H1 (cell line): ENCODE measurements at regions not wholly inside any gene's neighbourhood (a gene's known extent, or its start where the extent isn't known, plus 50 kb on each side); places are given as distances from the start of the nearest gene placed in this dataset.

ENCODE experiments used
- CTCF ChIA-PET: fragments of 300-600 bp; sonication (Branson Sonifier 250); formaldehyde crosslinking; loops from one replicate; lab custom pipeline; 2021; ENCODE audit not compliant: partially characterized antibody; lab: Charles Lee
- POLR2A ChIA-PET: fragments of 300-600 bp; sonication (Branson Sonifier 250); formaldehyde crosslinking; loops from one replicate; lab custom pipeline; 2021; ENCODE audit warnings: inconsistent platforms; ENCODE audit not compliant: partially characterized antibody; lab: Charles Lee
- DNase-seq, 2 experiments: peaks; one replicate each; pipeline versions ENCODE4 v3.0.0 to v3.0.0-alpha.2; 2010 to 2022; ENCODE audit warnings: low spot score in 2 of 2, low read depth in 1 of 2, mixed read lengths in 1 of 2
- FAIRE-seq: peaks from 2 replicates; lab custom pipeline; 2011; peaks lifted over from hg19 to GRCh38; lab: Jason Lieb, UNC
- H2AFZ ChIP-seq: 2 replicates; pipeline ENCODE4 v1.8.1; 2012; ENCODE audit warnings: low read length, inconsistent platforms
- H2AK5ac ChIP-seq: 2 replicates; pipeline ENCODE4 v1.6.1; 2013; ENCODE audit warnings: low read depth, low read length
- H2BK120ac ChIP-seq: replicated peaks from 2 replicates; pipeline ENCODE3; 2013; ENCODE audit warnings: low read depth, low read length, inconsistent platforms
- H2BK12ac ChIP-seq: 2 replicates; pipeline ENCODE4 v1.6.1; 2013; ENCODE audit warnings: low read depth, low read length
- H2BK15ac ChIP-seq: 2 replicates; pipeline ENCODE4 v1.6.1; 2013; ENCODE audit warnings: low read length
- H2BK20ac ChIP-seq: 2 replicates; pipeline ENCODE4 v1.6.1; 2013; ENCODE audit warnings: low read length
- H2BK5ac ChIP-seq: 2 replicates; pipeline ENCODE4 v1.6.1; 2013; ENCODE audit warnings: low read depth, low read length
- H3K14ac ChIP-seq: 2 replicates; pipeline ENCODE4 v1.6.1; 2013; ENCODE audit warnings: inconsistent platforms; ENCODE audit not compliant: insufficient read length
- H3K18ac ChIP-seq: 2 replicates; pipeline ENCODE4 v1.6.1; 2013; ENCODE audit warnings: low read length; ENCODE audit errors: extremely low read depth
- H3K23ac ChIP-seq: 2 replicates; pipeline ENCODE4 v1.6.1; 2013; ENCODE audit warnings: inconsistent platforms; ENCODE audit not compliant: insufficient read length
- H3K23me2 ChIP-seq: 2 replicates; pipeline ENCODE4 v1.6.1; 2013; ENCODE audit warnings: low read depth, low read length
- H3K27ac ChIP-seq: 2 replicates; pipeline ENCODE4 v1.6.1; 2011; ENCODE audit warnings: low read depth, low read length, inconsistent platforms
- H3K27me3 ChIP-seq, 4 experiments: replicated peaks in 1 of 4; 1 replicate in 1 of 4; 2 replicates in 3 of 4; pipeline versions ENCODE4 v1.6.1 to v1.8.1; 2011 to 2013; ENCODE audit warnings: low read length in 3 of 4, mild to moderate bottlenecking in 3 of 4, inconsistent platforms in 2 of 4, mixed read lengths in 2 of 4, moderate library complexity in 1 of 4; ENCODE audit not compliant: control insufficient read depth in 3 of 4, insufficient read depth in 3 of 4; ENCODE audit errors: extremely low read depth in 1 of 4
- H3K36me3 ChIP-seq, 4 experiments: 2 replicates each; pipeline versions ENCODE4 v1.6.1 to v1.8.1; 2011 to 2013; ENCODE audit warnings: mild to moderate bottlenecking in 4 of 4, low read length in 3 of 4, moderate library complexity in 2 of 4, control low read depth in 1 of 4, inconsistent platforms in 1 of 4; ENCODE audit not compliant: insufficient read depth in 4 of 4, control insufficient read depth in 2 of 4
- H3K4ac ChIP-seq: replicated peaks from 2 replicates; pipeline ENCODE3; 2013; ENCODE audit warnings: low read length, low read depth, mixed read lengths, inconsistent platforms; ENCODE audit not compliant: insufficient read length
- H3K4me1 ChIP-seq, 4 experiments: replicated peaks in 1 of 4; 1 replicate in 1 of 4; 2 replicates in 3 of 4; pipeline versions ENCODE4 v1.6.1 to v1.8.1; 2011 to 2013; ENCODE audit warnings: low read length in 3 of 4, inconsistent platforms in 2 of 4, mixed read lengths in 1 of 4; ENCODE audit not compliant: insufficient read depth in 4 of 4, control insufficient read depth in 3 of 4
- H3K4me2 ChIP-seq, 2 experiments: 2 replicates each; pipeline versions ENCODE4 v1.6.1 to v1.8.1; 2011 to 2013; ENCODE audit warnings: low read depth in 2 of 2, low read length in 2 of 2, control low read depth in 1 of 2, inconsistent platforms in 1 of 2, mild to moderate bottlenecking in 1 of 2; ENCODE audit not compliant: insufficient read depth in 1 of 2
- H3K4me3 ChIP-seq, 4 experiments: fragments of 200-600, 300-600 bp in 1 of 4; sonication (generic), shearing (Covaris generic), sonication (Bioruptor Twin) in 1 of 4; 2 replicates each; pipeline versions ENCODE4 v1.5.1 to v1.8.1; 2011 to 2016; ENCODE audit warnings: low read length in 4 of 4, low read depth in 3 of 4, control low read depth in 2 of 4, inconsistent platforms in 2 of 4, mild to moderate bottlenecking in 2 of 4, mixed read lengths in 1 of 4, moderate library complexity in 1 of 4; ENCODE audit not compliant: insufficient read depth in 2 of 4; ENCODE audit errors: extremely low read depth in 1 of 4
- H3K56ac ChIP-seq: replicated peaks from 2 replicates; pipeline ENCODE3; 2013; ENCODE audit warnings: low read depth, mild to moderate bottlenecking, mixed read lengths, low read length, inconsistent platforms; ENCODE audit not compliant: insufficient read length
- H3K79me1 ChIP-seq: 2 replicates; pipeline ENCODE4 v1.6.1; 2013; ENCODE audit warnings: low read depth, low read length, control low read depth
- H3K79me2 ChIP-seq, 2 experiments: 2 replicates each; pipeline versions ENCODE4 v1.6.1 to v1.8.1; 2012 to 2013; ENCODE audit warnings: low read length in 2 of 2, mild to moderate bottlenecking in 2 of 2, inconsistent platforms in 1 of 2; ENCODE audit not compliant: insufficient read depth in 2 of 2, control insufficient read depth in 1 of 2
- H3K9ac ChIP-seq, 4 experiments: replicated peaks in 1 of 4; 1 replicate in 1 of 4; 2 replicates in 3 of 4; pipeline versions ENCODE4 v1.6.1 to v1.8.1; 2011 to 2013; ENCODE audit warnings: low read depth in 3 of 4, low read length in 3 of 4, control low read depth in 2 of 4, mild to moderate bottlenecking in 2 of 4, moderate library complexity in 2 of 4, inconsistent platforms in 1 of 4; ENCODE audit errors: extremely low read depth in 1 of 4
- H3K9me3 ChIP-seq, 2 experiments: 2 replicates each; pipeline versions ENCODE4 v1.6.1 to v1.8.1; 2012 to 2013; ENCODE audit warnings: mild to moderate bottlenecking in 2 of 2, moderate library complexity in 2 of 2, control low read depth in 1 of 2, inconsistent platforms in 1 of 2, low read depth in 1 of 2, low read length in 1 of 2, mixed read lengths in 1 of 2; ENCODE audit not compliant: insufficient read depth in 2 of 2
- H4K20me1 ChIP-seq, 2 experiments: replicated peaks in 1 of 2; 2 replicates each; pipeline versions ENCODE3 to v1.8.1; 2011 to 2013; ENCODE audit warnings: inconsistent platforms in 2 of 2, low read length in 2 of 2, mild to moderate bottlenecking in 1 of 2; ENCODE audit not compliant: insufficient read depth in 2 of 2, control insufficient read depth in 1 of 2
- H4K5ac ChIP-seq: 2 replicates; pipeline ENCODE4 v1.6.1; 2013; ENCODE audit warnings: low read length, low read depth, mixed read lengths, inconsistent platforms; ENCODE audit not compliant: insufficient read length
- H4K8ac ChIP-seq: 2 replicates; pipeline ENCODE4 v1.8.0; 2013; ENCODE audit warnings: mild to moderate bottlenecking, moderate library complexity, low read length, inconsistent platforms; ENCODE audit not compliant: insufficient read depth; ENCODE audit errors: extremely low read depth
- H4K91ac ChIP-seq: replicated peaks from 2 replicates; pipeline ENCODE3; 2013; ENCODE audit warnings: low read length, mixed read lengths, inconsistent platforms; ENCODE audit not compliant: insufficient read length
- CBX5 ChIP-seq: fragments of 300-800, 300-1000 bp; sonication (generic); IDR thresholded peaks from 2 replicates; pipeline ENCODE4 v1.7.1; 2016; ENCODE audit warnings: antibody characterized with exemption, low read length, low read depth
- CBX8 ChIP-seq: fragments of 300-800, 300-1000 bp; sonication (generic); IDR thresholded peaks from 2 replicates; pipeline ENCODE4 v1.7.1; 2016; ENCODE audit warnings: low read depth, low read length, borderline replicate concordance
- JUND ChIP-seq: IDR thresholded peaks from 2 replicates; pipeline ENCODE4 v1.6.1; 2011; ENCODE audit warnings: mild to moderate bottlenecking, improper control_type of control experiment, low read length
- KDM4A ChIP-seq: IDR thresholded peaks from one replicate; pipeline ENCODE4 v1.7.1; 2012; ENCODE audit warnings: low read depth, mild to moderate bottlenecking, moderate library complexity, low read length, inconsistent platforms; ENCODE audit not compliant: severe bottlenecking
- KDM5A ChIP-seq: fragments of 200-600 bp; IDR thresholded peaks from 2 replicates; pipeline ENCODE4 v1.7.1; 2012; ENCODE audit warnings: mild to moderate bottlenecking, low read length, inconsistent platforms, mixed read lengths
- POLR2A ChIP-seq, 2 experiments: IDR thresholded peaks; 1 replicate in 1 of 2; 2 replicates in 1 of 2; pipeline ENCODE4 v1.6.1; 2011; ENCODE audit warnings: low read depth in 2 of 2, low read length in 2 of 2, mild to moderate bottlenecking in 2 of 2; ENCODE audit errors: control extremely low read depth in 1 of 2
- SIN3A ChIP-seq, 2 experiments: IDR thresholded peaks in 1 of 2; conservative IDR thresholded peaks in 1 of 2; 2 replicates each; pipeline ENCODE4 v1.6.1; 2011 to 2012; ENCODE audit warnings: low read length in 2 of 2, improper control_type of control experiment in 1 of 2, low read depth in 1 of 2, mild to moderate bottlenecking in 1 of 2
- SIX5 ChIP-seq: IDR thresholded peaks from 2 replicates; pipeline ENCODE4 v1.6.1; 2011; ENCODE audit warnings: mild to moderate bottlenecking, low read depth, low read length
- TAF7 ChIP-seq: optimal IDR thresholded peaks from 2 replicates; pipeline ENCODE3; 2011; ENCODE audit warnings: low read depth, mild to moderate bottlenecking, inconsistent platforms, low read length, moderate library complexity, borderline replicate concordance
- USF2 ChIP-seq: IDR thresholded peaks from 2 replicates; pipeline ENCODE4 v1.6.1; 2011; ENCODE audit warnings: low read length, improper control_type of control experiment
- ZNF274 ChIP-seq: IDR thresholded peaks from 2 replicates; pipeline ENCODE4 v1.7.0; 2012; ENCODE audit warnings: low read length, borderline replicate concordance; ENCODE audit errors: extremely low read depth
- WGBS, 2 experiments: shearing (Covaris generic) in 1 of 2; methylation state at CpG; one replicate each; pipeline versions ENCODE4 v1.1.6 to v1.1.7; 2013 to 2015; ENCODE audit warnings: low lambda C conversion rate in 2 of 2, mixed read lengths in 2 of 2, inconsistent platforms in 1 of 2, low coverage in 1 of 2, missing lambda C conversion rate in 1 of 2; ENCODE audit not compliant: insufficient replicate concordance in 2 of 2, insufficient coverage in 1 of 2, insufficient read length in 1 of 2; ENCODE audit errors: extremely low coverage in 1 of 2, missing lambda C conversion rate in 1 of 2; 5-methylcytosine and 5-hydroxymethylcytosine counted together
- TF ChIP-seq, protein P1 (sequence below), 3 experiments: IDR thresholded peaks; 1 replicate in 2 of 3; 2 replicates in 1 of 3; pipeline versions ENCODE4 v1.5.1 to v1.6.1; 2011; ENCODE audit warnings: low read length in 3 of 3, mild to moderate bottlenecking in 3 of 3, inconsistent platforms in 2 of 3, low read depth in 1 of 3, moderate library complexity in 1 of 3; ENCODE audit not compliant: insufficient read depth in 1 of 3; ENCODE audit errors: control extremely low read depth in 1 of 3

GRCh38 chr3:166302331-166302730, 465.1 kb upstream of the BCHE start:
- Histone ChIP-seq H2BK12ac (no peak overlapping the region), H3K9ac (no peak overlapping the region), H3K14ac (no peak overlapping the region), H2AFZ (no peak overlapping the region), H2BK120ac (no peak overlapping the region), H4K91ac (no peak overlapping the region), H2BK20ac (no peak overlapping the region), H3K4me1 (peaks cover 0 to 3% (median 0%) of the 10 kb centered on the region in 4 experiments; a peak in 1 of 7 replicates), H3K18ac (no peak overlapping the region), H3K9me3 (no peaks in the 10 kb centered on the region), H4K5ac (no peak overlapping the region), H3K27ac (no peak overlapping the region), H4K8ac (no peak overlapping the region), H4K20me1 (no peaks in the 10 kb centered on the region), H3K56ac (no peak overlapping the region), H3K79me2 (no peaks in the 10 kb centered on the region), H3K23ac (no peak overlapping the region), H3K4ac (no peak overlapping the region), H3K36me3 (no peaks in the 10 kb centered on the region), H3K79me1 (no peaks in the 10 kb centered on the region), H2AK5ac (no peak overlapping the region), H2BK5ac (no peak overlapping the region), H2BK15ac (no peak overlapping the region), H3K27me3 (no peaks in the 10 kb centered on the region), H3K4me2 (no peak overlapping the region), H3K4me3 (no peak overlapping the region), H3K23me2 (no peaks in the 10 kb centered on the region)
- FAIRE-seq (no peak), DNase-seq (no peak)
- ChIA-PET POLR2A (no interaction called here), CTCF (no interaction called here)
- 98% methylated on average over 2 of the region's 2 CpGs; no CpG with 5 or more reads in 1 of the 2 experiments for WGBS, 2 experiments
- no peak for TF ChIP-seq USF2
- TF ChIP-seq POLR2A (IDR thresholded peaks at IDR 0.05; ENCODE audit: control extremely low read depth in 1 of 2, low read depth in 2 of 2, low read length in 2 of 2): no peak
- no peak for TF ChIP-seq SIN3A (conservative IDR thresholded peaks at IDR 0.05 in 1 of 2, IDR thresholded peaks at IDR 0.05 in 1 of 2; ENCODE audit: low read depth in 1 of 2, low read length in 2 of 2)
- TF ChIP-seq KDM5A: no peak
- TF ChIP-seq, protein P1, sequence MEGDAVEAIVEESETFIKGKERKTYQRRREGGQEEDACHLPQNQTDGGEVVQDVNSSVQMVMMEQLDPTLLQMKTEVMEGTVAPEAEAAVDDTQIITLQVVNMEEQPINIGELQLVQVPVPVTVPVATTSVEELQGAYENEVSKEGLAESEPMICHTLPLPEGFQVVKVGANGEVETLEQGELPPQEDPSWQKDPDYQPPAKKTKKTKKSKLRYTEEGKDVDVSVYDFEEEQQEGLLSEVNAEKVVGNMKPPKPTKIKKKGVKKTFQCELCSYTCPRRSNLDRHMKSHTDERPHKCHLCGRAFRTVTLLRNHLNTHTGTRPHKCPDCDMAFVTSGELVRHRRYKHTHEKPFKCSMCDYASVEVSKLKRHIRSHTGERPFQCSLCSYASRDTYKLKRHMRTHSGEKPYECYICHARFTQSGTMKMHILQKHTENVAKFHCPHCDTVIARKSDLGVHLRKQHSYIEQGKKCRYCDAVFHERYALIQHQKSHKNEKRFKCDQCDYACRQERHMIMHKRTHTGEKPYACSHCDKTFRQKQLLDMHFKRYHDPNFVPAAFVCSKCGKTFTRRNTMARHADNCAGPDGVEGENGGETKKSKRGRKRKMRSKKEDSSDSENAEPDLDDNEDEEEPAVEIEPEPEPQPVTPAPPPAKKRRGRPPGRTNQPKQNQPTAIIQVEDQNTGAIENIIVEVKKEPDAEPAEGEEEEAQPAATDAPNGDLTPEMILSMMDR (IDR thresholded peaks at IDR 0.05; ENCODE audit: control extremely low read depth in 1 of 3, insufficient read depth in 1 of 3, low read depth in 1 of 3, low read length in 3 of 3): no peak
- no peak for TF ChIP-seq JUND
- TF ChIP-seq CBX5: no peak
- TF ChIP-seq ZNF274: no peak
- TF ChIP-seq CBX8: no peak
- TF ChIP-seq KDM4A: no peak
- no peak for TF ChIP-seq SIX5
- no peak for TF ChIP-seq TAF7
